NT2/D1 (cell line): ENCODE measurements at regions not wholly inside any gene's neighbourhood (a gene's known extent, or its start where the extent isn't known, plus 50 kb on each side); places are given as distances from the start of the nearest gene placed in this dataset.

Experiments used
- YY1 ChIP-seq: IDR thresholded peaks from 2 replicates; pipeline ENCODE4 v1.6.1; 2011; ENCODE audit not compliant: insufficient read length, insufficient read depth
- ZNF274 ChIP-seq: IDR thresholded peaks from 2 replicates; pipeline ENCODE4 v1.6.1; 2011; ENCODE audit warnings: mild to moderate bottlenecking, low read depth, low read length

- TF ChIP-seq YY1 (no peak), ZNF274 (no peak)
Measured at GRCh38 chr1:240693844-240694243, 81.9 kb upstream of the GREM2 start.
